WI38 (cell line): ENCODE measurements at regions not wholly inside any gene's neighbourhood (a gene's known extent, or its start where the extent isn't known, plus 50 kb on each side); places are given as distances from the start of the nearest gene placed in this dataset.

Experiments
- H3K4me3 ChIP-seq: 2 replicates; pipeline ENCODE4 v1.5.1; 2011; ENCODE audit warnings: low read depth, mild to moderate bottlenecking, control low read depth, low read length
- CTCF ChIP-seq: IDR thresholded peaks from 2 replicates; pipeline ENCODE4 v1.5.1; 2012; ENCODE audit warnings: low read depth, mild to moderate bottlenecking, control low read depth, low read length

- H3K4me3 ChIP-seq: no peak overlapping the region
- no peak for TF ChIP-seq CTCF
Measured at GRCh38 chr2:195428673-195429072, 228.4 kb upstream of the SLC39A10 start.

- TF ChIP-seq CTCF: no peak
- no peak overlapping the region for H3K4me3 ChIP-seq
Measured at GRCh38 chr2:195425328-195425727, 231.7 kb upstream of the SLC39A10 start.

DNA sequence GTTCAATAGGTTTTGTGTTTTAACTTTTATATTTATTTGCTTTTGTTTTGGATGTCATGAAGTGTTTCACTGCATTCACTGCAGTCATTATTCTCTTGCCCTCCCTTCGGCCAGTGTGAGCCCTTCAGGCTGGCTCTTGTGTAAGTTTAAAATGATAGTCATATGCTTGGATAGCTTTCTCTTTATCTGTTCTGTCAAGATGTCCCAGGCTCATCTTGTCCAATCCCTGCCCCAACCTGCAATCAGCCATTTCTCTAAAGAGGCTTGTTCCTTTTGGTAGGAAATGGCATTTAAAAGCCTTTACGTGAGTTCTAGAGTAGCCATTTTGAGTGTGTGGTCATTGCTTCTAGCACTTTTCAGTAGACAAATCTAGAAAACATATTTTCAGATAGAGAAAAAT, 238.0 kb upstream of the SLC39A10 start:
- H3K4me3 ChIP-seq: no peak overlapping the region

GRCh38 chr2:195414537-195415100, 242.4 kb upstream of the SLC39A10 start:
- no peak for TF ChIP-seq CTCF
- H3K4me3 ChIP-seq: no peak overlapping the region

More for the DNA sequence above, 238.0 kb upstream of the SLC39A10 start:
- TF ChIP-seq CTCF: no peak

GRCh38 chr2:195413944-195414343, 243.1 kb upstream of the SLC39A10 start:
- no peak overlapping the region for H3K4me3 ChIP-seq
- TF ChIP-seq CTCF: no peak

DNA sequence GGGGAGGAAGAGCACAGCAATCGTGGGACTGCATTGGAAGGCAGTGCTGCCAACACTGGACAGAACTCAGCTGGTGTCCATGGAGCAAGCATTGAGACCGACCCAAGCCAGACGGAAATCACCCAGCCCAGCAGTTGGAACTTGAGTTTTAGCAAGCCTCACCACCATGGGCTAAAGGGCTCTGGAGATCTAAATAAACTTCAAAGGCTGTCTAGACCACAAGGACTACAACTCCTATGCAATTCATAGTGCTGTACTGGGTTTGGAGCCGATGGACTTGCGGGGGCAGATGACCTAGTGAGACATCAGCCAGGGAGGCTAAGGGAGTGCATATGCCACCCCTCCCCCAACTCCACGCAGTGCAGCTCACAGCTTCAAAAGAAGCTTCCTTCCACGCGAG, 243.6 kb upstream of the SLC39A10 start:
- TF ChIP-seq CTCF: no peak

GRCh38 chr2:195411219-195411687, 245.8 kb upstream of the SLC39A10 start:
- H3K4me3 ChIP-seq: no peak overlapping the region
- no peak for TF ChIP-seq CTCF

More for the DNA sequence above, 243.6 kb upstream of the SLC39A10 start:
- H3K4me3 ChIP-seq: no peak overlapping the region
